ENCODE measurements at regions not wholly inside any gene's neighbourhood (a gene's known extent, or its start where the extent isn't known, plus 50 kb on each side); places are given as distances from the start of the nearest gene placed in this dataset.

DNA sequence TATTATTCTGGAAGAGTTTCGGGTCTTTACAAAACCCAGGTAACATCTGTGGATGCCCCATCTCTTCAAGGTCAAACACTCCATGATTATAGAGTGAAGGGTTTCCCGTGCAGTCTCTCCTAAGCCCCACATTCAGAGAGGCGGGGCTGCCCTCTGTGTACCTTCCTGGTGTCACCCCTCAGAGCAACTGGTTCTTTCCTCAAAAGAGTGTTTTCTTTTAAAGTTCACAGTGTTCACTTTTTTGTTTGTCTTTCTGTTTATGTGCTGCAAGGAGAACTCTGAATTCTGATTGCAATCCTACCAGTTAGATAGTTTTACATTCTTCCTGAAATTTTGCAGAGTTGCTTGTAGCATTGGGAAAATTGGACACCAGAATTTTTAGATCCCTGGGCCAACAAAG is 190.2 kb downstream of the ADAMTS15 start:
- H3K4me1 Mint-ChIP-seq = peaks cover 13 to 18% of the 10 kb centered on the region in 2 experiments
- no peaks in the 10 kb centered on the region for H3K9me3 Mint-ChIP-seq
- H2BK20ac ChIP-seq (ENCODE audit: low read depth, low read length, poor library complexity, severe bottlenecking) = no peak overlapping the region
- no CpG with 5 or more reads among the region's 3 CpGs for WGBS (ENCODE audit: extremely low coverage, insufficient read length, low lambda C conversion rate)
- no peak overlapping the region for H3K4me2 ChIP-seq (ENCODE audit: insufficient read depth, insufficient read length, low read length)
- H3K14ac ChIP-seq (ENCODE audit: insufficient read depth, low read length) = no peak overlapping the region
- no peaks in the 10 kb centered on the region for H4K20me1 ChIP-seq (ENCODE audit: control insufficient read depth, insufficient read depth, insufficient read length)
- H2BK5ac ChIP-seq (ENCODE audit: insufficient read length, low read length) = no peak overlapping the region
- no peaks in the 10 kb centered on the region for H3K27me3 ChIP-seq (ENCODE audit: insufficient read depth, low read length)
- no peak overlapping the region for H3K27ac ChIP-seq (ENCODE audit: insufficient read length, low read depth, low read length)
- H3K18ac ChIP-seq (ENCODE audit: insufficient read length, low read depth, low read length) = no peak overlapping the region
- H3T11ph ChIP-seq (ENCODE audit: low read length) = no peak overlapping the region
- H3K9ac ChIP-seq (ENCODE audit: extremely low read depth, insufficient read length, low read length) = no peak overlapping the region
- H2BK12ac ChIP-seq (ENCODE audit: insufficient read length, low read depth, low read length) = no peak overlapping the region
- no peak overlapping the region for H3K23ac ChIP-seq (ENCODE audit: insufficient read length, low read depth, low read length)
- no peak overlapping the region for H2AK5ac ChIP-seq (ENCODE audit: insufficient read length, low read length)
- no peak overlapping the region for H2BK15ac ChIP-seq (ENCODE audit: low read depth, low read length)
- no peaks in the 10 kb centered on the region; the same call in 1 of the 2 replicates for H3K4me1 ChIP-seq (ENCODE audit: insufficient read depth, low read length)
- H2AFZ ChIP-seq (ENCODE audit: low read length) = no peak overlapping the region
- H3K79me1 ChIP-seq (ENCODE audit: insufficient read depth, low read depth, low read length, poor library complexity, severe bottlenecking) = no peaks in the 10 kb centered on the region
- no peaks in the 10 kb centered on the region for H3K23me2 ChIP-seq (ENCODE audit: insufficient read length, low read depth, low read length, poor library complexity, severe bottlenecking)
- DNase-seq = no peak
- H3K27ac Mint-ChIP-seq = no peak overlapping the region
- no peak overlapping the region for H4K5ac ChIP-seq (ENCODE audit: insufficient read length, low read depth, low read length)
- no peak overlapping the region for H3K4me3 Mint-ChIP-seq
- no peak overlapping the region for H2BK120ac ChIP-seq (ENCODE audit: low read depth, low read length, poor library complexity, severe bottlenecking)
- H3K27me3 Mint-ChIP-seq (ENCODE audit: low read depth) = peaks cover 3% of the 10 kb centered on the region
- no peaks in the 10 kb centered on the region for H3K9me3 ChIP-seq (ENCODE audit: control insufficient read depth, low read depth, low read length)
- H3K79me2 ChIP-seq (ENCODE audit: insufficient read depth, low read length) = no peaks in the 10 kb centered on the region
- no peaks in the 10 kb centered on the region for H3K36me3 Mint-ChIP-seq (ENCODE audit: insufficient read depth in 1 of 3, low read depth in 3 of 3)
- TF ChIP-seq, protein P1, sequence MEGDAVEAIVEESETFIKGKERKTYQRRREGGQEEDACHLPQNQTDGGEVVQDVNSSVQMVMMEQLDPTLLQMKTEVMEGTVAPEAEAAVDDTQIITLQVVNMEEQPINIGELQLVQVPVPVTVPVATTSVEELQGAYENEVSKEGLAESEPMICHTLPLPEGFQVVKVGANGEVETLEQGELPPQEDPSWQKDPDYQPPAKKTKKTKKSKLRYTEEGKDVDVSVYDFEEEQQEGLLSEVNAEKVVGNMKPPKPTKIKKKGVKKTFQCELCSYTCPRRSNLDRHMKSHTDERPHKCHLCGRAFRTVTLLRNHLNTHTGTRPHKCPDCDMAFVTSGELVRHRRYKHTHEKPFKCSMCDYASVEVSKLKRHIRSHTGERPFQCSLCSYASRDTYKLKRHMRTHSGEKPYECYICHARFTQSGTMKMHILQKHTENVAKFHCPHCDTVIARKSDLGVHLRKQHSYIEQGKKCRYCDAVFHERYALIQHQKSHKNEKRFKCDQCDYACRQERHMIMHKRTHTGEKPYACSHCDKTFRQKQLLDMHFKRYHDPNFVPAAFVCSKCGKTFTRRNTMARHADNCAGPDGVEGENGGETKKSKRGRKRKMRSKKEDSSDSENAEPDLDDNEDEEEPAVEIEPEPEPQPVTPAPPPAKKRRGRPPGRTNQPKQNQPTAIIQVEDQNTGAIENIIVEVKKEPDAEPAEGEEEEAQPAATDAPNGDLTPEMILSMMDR (conservative IDR thresholded peaks at IDR 0.05) = no peak
- H4K91ac ChIP-seq (ENCODE audit: insufficient read length, low read depth, low read length) = no peak overlapping the region
- H3K56ac ChIP-seq (ENCODE audit: insufficient read length, low read depth, low read length) = no peak overlapping the region
- H3K4ac ChIP-seq (ENCODE audit: low read depth, low read length) = no peak overlapping the region
- H4K8ac ChIP-seq (replicated peaks; ENCODE audit: insufficient read length, low read depth, low read length) = no peak overlapping the region

Data from H9 (cell line).